Inflammatory macrophage treated with lipopolysaccharide for 1 hour (primary cell): ENCODE measurements at regions not wholly inside any gene's neighbourhood (a gene's known extent, or its start where the extent isn't known, plus 50 kb on each side); places are given as distances from the start of the nearest gene placed in this dataset.

Source experiments
- DNase-seq, 2 donors: peaks; one replicate each; pipeline ENCODE4 v3.0.0-alpha.2; 2020 to 2022

- no peak for DNase-seq
Observed at GRCh38 chr3:117536006-117536405, 826.4 kb downstream of the TUSC7 start.

- no peak for DNase-seq
Observed at GRCh38 chr3:117537949-117538348, 828.4 kb downstream of the TUSC7 start.

- no peak for DNase-seq
Observed at GRCh38 chr3:117539729-117540128, 830.1 kb downstream of the TUSC7 start.

GRCh38 chr3:117540597-117540996 is 831.0 kb downstream of the TUSC7 start:
- DNase-seq, result no peak

- DNase-seq, result no peak
Observed at GRCh38 chr3:117541721-117542120, 832.1 kb downstream of the TUSC7 start.

- DNase-seq, result no peak
Observed at GRCh38 chr3:117543521-117543920, 833.9 kb downstream of the TUSC7 start.

GRCh38 chr3:117545484-117545883 is 835.9 kb downstream of the TUSC7 start:
- DNase-seq, result no peak

- DNase-seq, result no peak
Observed at GRCh38 chr3:117547956-117548550, 838.5 kb downstream of the TUSC7 start.

GRCh38 chr3:117548600-117548999 is 839.0 kb downstream of the TUSC7 start:
- DNase-seq, result no peak

- DNase-seq, result no peak
Observed at GRCh38 chr3:117549716-117550115, 840.1 kb downstream of the TUSC7 start.

- DNase-seq, result peak in 1 of 2 donors; percentile 26
Observed at GRCh38 chr3:117550766-117551165, 841.2 kb downstream of the TUSC7 start.

- peak; percentile 64 to 85 for DNase-seq
Observed at GRCh38 chr3:117553461-117553860, 843.9 kb downstream of the TUSC7 start.

- DNase-seq, result no peak
Observed at GRCh38 chr3:117556646-117557407, 847.2 kb downstream of the TUSC7 start.

- DNase-seq, result no peak
Observed at GRCh38 chr3:117557464-117558090, 848.0 kb downstream of the TUSC7 start.

GRCh38 chr3:117558681-117559080 is 849.1 kb downstream of the TUSC7 start:
- no peak for DNase-seq

GRCh38 chr3:117562000-117562399 is 852.4 kb downstream of the TUSC7 start:
- DNase-seq, result no peak

- DNase-seq, result no peak
Observed at GRCh38 chr3:117563063-117563462, 853.5 kb downstream of the TUSC7 start.

GRCh38 chr3:117565777-117566176 is 856.2 kb downstream of the TUSC7 start:
- DNase-seq, result no peak

GRCh38 chr3:117566926-117567325 is 857.3 kb downstream of the TUSC7 start:
- peak; percentile 41 to 55 for DNase-seq

GRCh38 chr3:117567382-117567781 is 857.8 kb downstream of the TUSC7 start:
- DNase-seq, result no peak

GRCh38 chr3:117567906-117568305 is 858.3 kb downstream of the TUSC7 start:
- DNase-seq, result peak; percentile 17 to 36

- DNase-seq, result no peak
Observed at GRCh38 chr3:117572786-117573185, 863.2 kb downstream of the TUSC7 start.

- no peak for DNase-seq
Observed at GRCh38 chr3:117580806-117581205, 871.2 kb downstream of the TUSC7 start.

- no peak for DNase-seq
Observed at GRCh38 chr3:117586161-117586560, 876.6 kb downstream of the TUSC7 start.
